Epithelial cell of esophagus (primary cell): ENCODE measurements at regions not wholly inside any gene's neighbourhood (a gene's known extent, or its start where the extent isn't known, plus 50 kb on each side); places are given as distances from the start of the nearest gene placed in this dataset.
A peak's percentile ranks its signal among the peaks of the same experiment; 100 is the strongest.
"Not testable (repeated sequence)": the region's sequence is repeated elsewhere in the genome, so short reads cannot be mapped to it uniquely, and the experiment has no call there.

Experiments
- DNase-seq: peaks from one replicate; pipeline ENCODE4 v3.0.0; 2010; ENCODE audit warnings: low read depth
- H3K4me3 ChIP-seq: 2 replicates; pipeline ENCODE4 v1.5.1; 2011; ENCODE audit warnings: mild to moderate bottlenecking, low read length, control low read depth
- TF ChIP-seq, protein P1 (sequence below): IDR thresholded peaks from 2 replicates; pipeline ENCODE4 v1.5.1; 2011; ENCODE audit warnings: low read depth, mild to moderate bottlenecking, low read length, control low read depth, inconsistent platforms; ENCODE audit not compliant: insufficient read depth; ENCODE audit errors: missing control alignments

DNA sequence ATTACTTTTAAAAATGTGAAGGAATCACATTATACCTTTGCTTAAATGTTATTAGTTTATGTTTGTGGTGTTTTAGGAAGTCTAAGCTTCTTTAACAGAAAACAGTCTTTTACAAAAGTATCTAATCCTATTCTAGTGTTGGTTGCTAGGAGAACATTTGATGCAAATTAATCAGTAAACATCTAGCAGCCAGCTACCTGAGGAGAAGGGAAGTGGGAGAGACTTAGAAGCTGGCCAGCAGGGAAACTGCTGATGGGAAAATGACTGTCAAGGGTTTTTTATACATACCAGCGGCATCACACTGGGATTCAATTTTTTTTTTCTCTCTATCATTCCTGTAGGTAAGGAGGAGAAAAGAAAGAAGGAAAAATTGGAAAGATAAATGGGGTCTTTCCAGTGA lies 686.0 kb upstream of the MMS22L start:
- TF ChIP-seq, protein P1, sequence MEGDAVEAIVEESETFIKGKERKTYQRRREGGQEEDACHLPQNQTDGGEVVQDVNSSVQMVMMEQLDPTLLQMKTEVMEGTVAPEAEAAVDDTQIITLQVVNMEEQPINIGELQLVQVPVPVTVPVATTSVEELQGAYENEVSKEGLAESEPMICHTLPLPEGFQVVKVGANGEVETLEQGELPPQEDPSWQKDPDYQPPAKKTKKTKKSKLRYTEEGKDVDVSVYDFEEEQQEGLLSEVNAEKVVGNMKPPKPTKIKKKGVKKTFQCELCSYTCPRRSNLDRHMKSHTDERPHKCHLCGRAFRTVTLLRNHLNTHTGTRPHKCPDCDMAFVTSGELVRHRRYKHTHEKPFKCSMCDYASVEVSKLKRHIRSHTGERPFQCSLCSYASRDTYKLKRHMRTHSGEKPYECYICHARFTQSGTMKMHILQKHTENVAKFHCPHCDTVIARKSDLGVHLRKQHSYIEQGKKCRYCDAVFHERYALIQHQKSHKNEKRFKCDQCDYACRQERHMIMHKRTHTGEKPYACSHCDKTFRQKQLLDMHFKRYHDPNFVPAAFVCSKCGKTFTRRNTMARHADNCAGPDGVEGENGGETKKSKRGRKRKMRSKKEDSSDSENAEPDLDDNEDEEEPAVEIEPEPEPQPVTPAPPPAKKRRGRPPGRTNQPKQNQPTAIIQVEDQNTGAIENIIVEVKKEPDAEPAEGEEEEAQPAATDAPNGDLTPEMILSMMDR, result no peak
- no peak for DNase-seq

DNA sequence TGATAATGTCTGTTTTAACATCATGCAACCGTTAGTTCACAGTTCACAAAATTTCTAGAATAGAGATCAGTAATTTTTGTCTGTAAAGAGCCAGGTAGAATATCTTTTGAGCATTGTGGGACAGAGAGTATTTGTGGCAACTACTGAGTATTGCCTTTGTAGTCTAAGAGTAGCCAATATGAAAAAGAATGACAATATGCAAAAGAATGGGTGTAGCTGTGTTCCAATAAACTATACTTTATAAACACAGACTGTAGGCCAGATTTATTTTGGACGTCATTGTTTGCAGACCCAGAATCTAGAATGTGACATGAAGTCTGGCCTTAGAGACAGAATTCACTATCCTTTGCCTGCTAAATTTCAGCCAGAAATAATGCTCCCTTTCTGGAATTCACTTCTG lies 694.1 kb upstream of the MMS22L start:
- no peak overlapping the region for H3K4me3 ChIP-seq
- TF ChIP-seq, protein P1, result no peak

More for the DNA sequence above, 686.0 kb upstream of the MMS22L start:
- no peak overlapping the region for H3K4me3 ChIP-seq

DNA sequence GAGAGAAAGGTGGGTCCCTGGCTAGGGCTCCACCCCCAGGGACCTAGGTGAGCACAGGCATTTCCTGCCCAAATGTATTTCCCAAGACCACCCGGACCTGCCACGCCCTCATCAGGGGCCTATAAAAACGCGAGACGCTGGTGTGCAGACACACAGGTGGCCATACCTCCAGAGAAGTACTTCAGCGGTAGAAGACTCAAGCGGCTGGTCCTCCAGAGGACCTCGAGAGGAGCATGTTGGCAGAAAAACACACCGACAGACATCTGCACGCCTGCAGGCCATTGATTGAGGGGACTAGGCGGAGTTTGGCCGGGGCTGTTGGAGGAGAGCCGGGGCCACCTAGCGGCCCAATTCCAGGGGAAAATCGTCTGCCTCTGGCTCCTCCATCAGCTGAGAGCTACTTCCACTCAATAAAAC lies 695.8 kb upstream of the MMS22L start:
- H3K4me3 ChIP-seq, result no peak overlapping the region
- TF ChIP-seq, protein P1, result peak; percentile 9
- DNase-seq, result peak; percentile 17

More for the DNA sequence above, 694.1 kb upstream of the MMS22L start:
- DNase-seq, result no peak

DNA sequence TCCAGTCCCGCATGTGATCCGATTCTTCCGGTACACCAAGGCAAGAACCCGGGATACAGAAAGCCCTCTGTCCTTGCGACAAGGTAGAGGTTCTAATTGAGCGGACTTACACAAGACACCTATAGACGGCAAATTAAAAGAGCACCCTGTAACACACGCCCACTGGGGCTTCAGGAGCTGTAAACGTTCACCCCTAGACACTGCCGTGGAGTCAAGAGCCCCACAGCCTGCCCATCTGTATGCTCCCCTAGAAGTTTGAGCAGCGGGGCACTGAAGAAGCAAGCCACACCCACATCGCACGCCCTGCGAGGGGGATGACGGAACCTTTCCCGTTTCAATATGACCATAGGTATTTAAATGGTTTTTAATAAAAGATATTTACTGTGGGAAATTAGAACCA lies 696.3 kb upstream of the MMS22L start:
- not testable (repeated sequence) for H3K4me3 ChIP-seq, DNase-seq

GRCh38 chr6:97989451-97989850 lies 706.4 kb upstream of the MMS22L start:
- no peak for DNase-seq
- H3K4me3 ChIP-seq, result no peak overlapping the region
- TF ChIP-seq, protein P1, result no peak

DNA sequence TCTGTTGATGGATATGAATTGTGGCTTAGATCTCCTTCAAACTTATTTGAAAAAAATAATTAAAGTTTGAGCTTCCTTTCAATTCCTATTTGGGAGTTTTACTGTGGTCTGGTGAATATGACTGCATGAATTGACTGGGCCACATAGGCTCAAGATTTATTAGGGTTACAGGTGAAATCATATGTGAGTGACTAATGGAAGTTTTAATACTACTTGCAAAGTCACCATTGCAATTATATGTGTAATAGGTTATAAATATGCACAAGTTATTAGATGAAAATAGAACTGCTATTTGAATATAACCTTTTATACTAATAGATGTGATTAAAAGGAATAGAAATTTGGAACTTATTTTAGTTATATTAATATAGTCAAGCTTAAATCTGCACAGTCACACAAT lies 712.1 kb upstream of the MMS22L start:
- H3K4me3 ChIP-seq, result no peak overlapping the region
- DNase-seq, result no peak
- TF ChIP-seq, protein P1, result no peak

DNA sequence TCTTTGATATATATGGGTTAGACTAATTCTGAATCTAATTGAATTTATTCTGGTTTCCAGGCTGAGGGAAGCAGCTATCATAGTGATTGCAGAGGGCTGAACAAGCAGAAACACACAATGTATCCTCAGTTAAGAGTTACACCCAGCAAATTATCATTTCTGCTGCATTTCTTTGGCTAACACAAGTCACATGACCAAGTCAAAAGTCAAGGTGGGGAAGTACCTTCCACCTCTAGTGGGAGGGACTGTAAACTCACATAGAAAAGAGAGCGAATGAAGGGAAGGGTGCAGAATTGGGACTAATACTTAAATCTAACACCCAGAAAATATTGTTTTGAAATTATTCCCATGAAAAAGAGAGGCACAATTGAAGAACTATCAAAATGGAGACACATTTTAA lies 719.7 kb upstream of the MMS22L start:
- TF ChIP-seq, protein P1, result no peak
- H3K4me3 ChIP-seq, result no peak overlapping the region
- DNase-seq, result no peak
